ENCODE measurements at regions not wholly inside any gene's neighbourhood (a gene's known extent, or its start where the extent isn't known, plus 50 kb on each side); places are given as distances from the start of the nearest gene placed in this dataset.
"Not testable (repeated sequence)": the region's sequence is repeated elsewhere in the genome, so short reads cannot be mapped to it uniquely, and the experiment has no call there.

GRCh38 chr4:151486168-151486567 lies 77.2 kb downstream of the FHIP1A start:
- no peak overlapping the region for H3K4me2 ChIP-seq (ENCODE audit: low read length)
- H3K9me3 ChIP-seq (ENCODE audit: control insufficient read depth, insufficient read depth, low read length) = no peaks in the 10 kb centered on the region
- no peaks in the 10 kb centered on the region for H3K27me3 ChIP-seq (ENCODE audit: control insufficient read depth, low read length)
- H3K4me1 ChIP-seq (ENCODE audit: control insufficient read depth, low read length) = no peaks in the 10 kb centered on the region
- no peaks in the 10 kb centered on the region for H3K9me2 ChIP-seq (replicated peaks; ENCODE audit: control insufficient read depth, low read length)
- no peaks in the 10 kb centered on the region for H3K36me3 ChIP-seq (ENCODE audit: control insufficient read depth, low read length)
- TF ChIP-seq EZH2phosphoT487 (IDR thresholded peaks at IDR 0.05; ENCODE audit: borderline replicate concordance, low read length) (no peak), CTCF (IDR thresholded peaks at IDR 0.05; ENCODE audit: low read depth, low read length, poor library complexity, severe bottlenecking) (no peak)
- no peaks in the 10 kb centered on the region for H4K20me1 ChIP-seq (ENCODE audit: control insufficient read depth, insufficient read depth, low read depth, low read length)
- no peaks in the 10 kb centered on the region for H3K79me2 ChIP-seq (ENCODE audit: control insufficient read depth, low read length)
- H3F3A ChIP-seq (ENCODE audit: control insufficient read depth, insufficient read depth) = no peaks in the 10 kb centered on the region
- no peak overlapping the region for H3K27ac ChIP-seq (ENCODE audit: low read depth, low read length)
- H3K4me3 ChIP-seq (ENCODE audit: low read length) = no peak overlapping the region

- no peaks in the 10 kb centered on the region for H3F3A ChIP-seq (ENCODE audit: control insufficient read depth, insufficient read depth)
- H3K9me3 ChIP-seq (ENCODE audit: control insufficient read depth, insufficient read depth, low read length) = no peaks in the 10 kb centered on the region
- H3K4me2 ChIP-seq (ENCODE audit: low read length) = no peak overlapping the region
- no peaks in the 10 kb centered on the region for H3K4me1 ChIP-seq (ENCODE audit: control insufficient read depth, low read length)
- H3K27ac ChIP-seq (ENCODE audit: low read depth, low read length) = no peak overlapping the region
- TF ChIP-seq EZH2phosphoT487 (IDR thresholded peaks at IDR 0.05; ENCODE audit: borderline replicate concordance, low read length) (no peak), CTCF (IDR thresholded peaks at IDR 0.05; ENCODE audit: low read depth, low read length, poor library complexity, severe bottlenecking) (no peak)
- no peaks in the 10 kb centered on the region for H3K27me3 ChIP-seq (ENCODE audit: control insufficient read depth, low read length)
- H3K4me3 ChIP-seq (ENCODE audit: low read length) = no peak overlapping the region
- H4K20me1 ChIP-seq (ENCODE audit: control insufficient read depth, insufficient read depth, low read depth, low read length) = no peaks in the 10 kb centered on the region
- H3K9me2 ChIP-seq (replicated peaks; ENCODE audit: control insufficient read depth, low read length) = no peaks in the 10 kb centered on the region
- H3K36me3 ChIP-seq (ENCODE audit: control insufficient read depth, low read length) = no peaks in the 10 kb centered on the region
- H3K79me2 ChIP-seq (ENCODE audit: control insufficient read depth, low read length) = no peaks in the 10 kb centered on the region
These were observed 80.0 kb downstream of the FHIP1A start for GRCh38 chr4:151488968-151489367.

- Histone ChIP-seq H3K9me3 (ENCODE audit: control insufficient read depth, insufficient read depth, low read length) (no peaks in the 10 kb centered on the region), H3K4me3 (ENCODE audit: low read length) (no peak overlapping the region), H3F3A (ENCODE audit: control insufficient read depth, insufficient read depth) (no peaks in the 10 kb centered on the region), H3K4me1 (ENCODE audit: control insufficient read depth, low read length) (no peaks in the 10 kb centered on the region), H3K27ac (ENCODE audit: low read depth, low read length) (no peak overlapping the region), H3K36me3 (ENCODE audit: control insufficient read depth, low read length) (no peaks in the 10 kb centered on the region), H3K79me2 (ENCODE audit: control insufficient read depth, low read length) (no peaks in the 10 kb centered on the region), H3K27me3 (ENCODE audit: control insufficient read depth, low read length) (no peaks in the 10 kb centered on the region), H3K9me2 (replicated peaks; ENCODE audit: control insufficient read depth, low read length) (no peaks in the 10 kb centered on the region), H3K4me2 (ENCODE audit: low read length) (no peak overlapping the region), H4K20me1 (ENCODE audit: control insufficient read depth, insufficient read depth, low read depth, low read length) (no peaks in the 10 kb centered on the region)
- TF ChIP-seq EZH2phosphoT487 (IDR thresholded peaks at IDR 0.05; ENCODE audit: borderline replicate concordance, low read length) (no peak), CTCF (IDR thresholded peaks at IDR 0.05; ENCODE audit: low read depth, low read length, poor library complexity, severe bottlenecking) (no peak)
These were observed 80.7 kb downstream of the FHIP1A start for GRCh38 chr4:151489462-151490203.

- H3K36me3 ChIP-seq (ENCODE audit: control insufficient read depth, low read length); H3K4me1 ChIP-seq (ENCODE audit: control insufficient read depth, low read length); H3K9me2 ChIP-seq (replicated peaks; ENCODE audit: control insufficient read depth, low read length); H3K79me2 ChIP-seq (ENCODE audit: control insufficient read depth, low read length); H3F3A ChIP-seq (ENCODE audit: control insufficient read depth, insufficient read depth); H4K20me1 ChIP-seq (ENCODE audit: control insufficient read depth, insufficient read depth, low read depth, low read length); H3K4me2 ChIP-seq (ENCODE audit: low read length); H3K27ac ChIP-seq (ENCODE audit: low read depth, low read length); H3K4me3 ChIP-seq (ENCODE audit: low read length); H3K9me3 ChIP-seq (ENCODE audit: control insufficient read depth, insufficient read depth, low read length); H3K27me3 ChIP-seq (ENCODE audit: control insufficient read depth, low read length): not testable (repeated sequence)
These were observed 86.6 kb downstream of the FHIP1A start for GRCh38 chr4:151495612-151496011.

GRCh38 chr4:151511548-151511947 lies 102.6 kb downstream of the FHIP1A start:
- H3K4me2 ChIP-seq (ENCODE audit: low read length); H3K79me2 ChIP-seq (ENCODE audit: control insufficient read depth, low read length); H3K4me1 ChIP-seq (ENCODE audit: control insufficient read depth, low read length); H3K9me3 ChIP-seq (ENCODE audit: control insufficient read depth, insufficient read depth, low read length); H3K27me3 ChIP-seq (ENCODE audit: control insufficient read depth, low read length); H3K4me3 ChIP-seq (ENCODE audit: low read length); H3F3A ChIP-seq (ENCODE audit: control insufficient read depth, insufficient read depth); H3K9me2 ChIP-seq (replicated peaks; ENCODE audit: control insufficient read depth, low read length); H4K20me1 ChIP-seq (ENCODE audit: control insufficient read depth, insufficient read depth, low read depth, low read length); H3K27ac ChIP-seq (ENCODE audit: low read depth, low read length); H3K36me3 ChIP-seq (ENCODE audit: control insufficient read depth, low read length): not testable (repeated sequence)
